H1 (cell line): ENCODE measurements at regions not wholly inside any gene's neighbourhood (a gene's known extent, or its start where the extent isn't known, plus 50 kb on each side); places are given as distances from the start of the nearest gene placed in this dataset.

Experiments
- CTCF ChIA-PET: fragments of 300-600 bp; sonication (Branson Sonifier 250); formaldehyde crosslinking; loops from one replicate; lab custom pipeline; 2021; ENCODE audit not compliant: partially characterized antibody; lab: Charles Lee
- POLR2A ChIA-PET: fragments of 300-600 bp; sonication (Branson Sonifier 250); formaldehyde crosslinking; loops from one replicate; lab custom pipeline; 2021; ENCODE audit warnings: inconsistent platforms; ENCODE audit not compliant: partially characterized antibody; lab: Charles Lee
- DNase-seq, 2 experiments: peaks; one replicate each; pipeline versions ENCODE4 v3.0.0 to v3.0.0-alpha.2; 2010 to 2022; ENCODE audit warnings: low spot score in 2 of 2, low read depth in 1 of 2, mixed read lengths in 1 of 2
- FAIRE-seq: peaks from 2 replicates; lab custom pipeline; 2011; peaks lifted over from hg19 to GRCh38; lab: Jason Lieb, UNC
- H2AFZ ChIP-seq: 2 replicates; pipeline ENCODE4 v1.8.1; 2012; ENCODE audit warnings: low read length, inconsistent platforms
- H2AK5ac ChIP-seq: 2 replicates; pipeline ENCODE4 v1.6.1; 2013; ENCODE audit warnings: low read depth, low read length
- H2BK120ac ChIP-seq: replicated peaks from 2 replicates; pipeline ENCODE3; 2013; ENCODE audit warnings: low read depth, low read length, inconsistent platforms
- H2BK12ac ChIP-seq: 2 replicates; pipeline ENCODE4 v1.6.1; 2013; ENCODE audit warnings: low read depth, low read length
- H2BK15ac ChIP-seq: 2 replicates; pipeline ENCODE4 v1.6.1; 2013; ENCODE audit warnings: low read length
- H2BK20ac ChIP-seq: 2 replicates; pipeline ENCODE4 v1.6.1; 2013; ENCODE audit warnings: low read length
- H2BK5ac ChIP-seq: 2 replicates; pipeline ENCODE4 v1.6.1; 2013; ENCODE audit warnings: low read depth, low read length
- H3K14ac ChIP-seq: 2 replicates; pipeline ENCODE4 v1.6.1; 2013; ENCODE audit warnings: inconsistent platforms; ENCODE audit not compliant: insufficient read length
- H3K18ac ChIP-seq: 2 replicates; pipeline ENCODE4 v1.6.1; 2013; ENCODE audit warnings: low read length; ENCODE audit errors: extremely low read depth
- H3K23ac ChIP-seq: 2 replicates; pipeline ENCODE4 v1.6.1; 2013; ENCODE audit warnings: inconsistent platforms; ENCODE audit not compliant: insufficient read length
- H3K23me2 ChIP-seq: 2 replicates; pipeline ENCODE4 v1.6.1; 2013; ENCODE audit warnings: low read depth, low read length
- H3K27ac ChIP-seq: 2 replicates; pipeline ENCODE4 v1.6.1; 2011; ENCODE audit warnings: low read depth, low read length, inconsistent platforms
- H3K27me3 ChIP-seq, 4 experiments: replicated peaks in 1 of 4; 1 replicate in 1 of 4; 2 replicates in 3 of 4; pipeline versions ENCODE4 v1.6.1 to v1.8.1; 2011 to 2013; ENCODE audit warnings: low read length in 3 of 4, mild to moderate bottlenecking in 3 of 4, inconsistent platforms in 2 of 4, mixed read lengths in 2 of 4, moderate library complexity in 1 of 4; ENCODE audit not compliant: control insufficient read depth in 3 of 4, insufficient read depth in 3 of 4; ENCODE audit errors: extremely low read depth in 1 of 4
- H3K36me3 ChIP-seq, 4 experiments: 2 replicates each; pipeline versions ENCODE4 v1.6.1 to v1.8.1; 2011 to 2013; ENCODE audit warnings: mild to moderate bottlenecking in 4 of 4, low read length in 3 of 4, moderate library complexity in 2 of 4, control low read depth in 1 of 4, inconsistent platforms in 1 of 4; ENCODE audit not compliant: insufficient read depth in 4 of 4, control insufficient read depth in 2 of 4
- H3K4ac ChIP-seq: replicated peaks from 2 replicates; pipeline ENCODE3; 2013; ENCODE audit warnings: low read length, low read depth, mixed read lengths, inconsistent platforms; ENCODE audit not compliant: insufficient read length
- H3K4me1 ChIP-seq, 4 experiments: replicated peaks in 1 of 4; 1 replicate in 1 of 4; 2 replicates in 3 of 4; pipeline versions ENCODE4 v1.6.1 to v1.8.1; 2011 to 2013; ENCODE audit warnings: low read length in 3 of 4, inconsistent platforms in 2 of 4, mixed read lengths in 1 of 4; ENCODE audit not compliant: insufficient read depth in 4 of 4, control insufficient read depth in 3 of 4
- H3K4me2 ChIP-seq, 2 experiments: 2 replicates each; pipeline versions ENCODE4 v1.6.1 to v1.8.1; 2011 to 2013; ENCODE audit warnings: low read depth in 2 of 2, low read length in 2 of 2, control low read depth in 1 of 2, inconsistent platforms in 1 of 2, mild to moderate bottlenecking in 1 of 2; ENCODE audit not compliant: insufficient read depth in 1 of 2
- H3K4me3 ChIP-seq, 4 experiments: fragments of 200-600, 300-600 bp in 1 of 4; sonication (generic), shearing (Covaris generic), sonication (Bioruptor Twin) in 1 of 4; 2 replicates each; pipeline versions ENCODE4 v1.5.1 to v1.8.1; 2011 to 2016; ENCODE audit warnings: low read length in 4 of 4, low read depth in 3 of 4, control low read depth in 2 of 4, inconsistent platforms in 2 of 4, mild to moderate bottlenecking in 2 of 4, mixed read lengths in 1 of 4, moderate library complexity in 1 of 4; ENCODE audit not compliant: insufficient read depth in 2 of 4; ENCODE audit errors: extremely low read depth in 1 of 4
- H3K56ac ChIP-seq: replicated peaks from 2 replicates; pipeline ENCODE3; 2013; ENCODE audit warnings: low read depth, mild to moderate bottlenecking, mixed read lengths, low read length, inconsistent platforms; ENCODE audit not compliant: insufficient read length
- H3K79me1 ChIP-seq: 2 replicates; pipeline ENCODE4 v1.6.1; 2013; ENCODE audit warnings: low read depth, low read length, control low read depth
- H3K79me2 ChIP-seq, 2 experiments: 2 replicates each; pipeline versions ENCODE4 v1.6.1 to v1.8.1; 2012 to 2013; ENCODE audit warnings: low read length in 2 of 2, mild to moderate bottlenecking in 2 of 2, inconsistent platforms in 1 of 2; ENCODE audit not compliant: insufficient read depth in 2 of 2, control insufficient read depth in 1 of 2
- H3K9ac ChIP-seq, 4 experiments: replicated peaks in 1 of 4; 1 replicate in 1 of 4; 2 replicates in 3 of 4; pipeline versions ENCODE4 v1.6.1 to v1.8.1; 2011 to 2013; ENCODE audit warnings: low read depth in 3 of 4, low read length in 3 of 4, control low read depth in 2 of 4, mild to moderate bottlenecking in 2 of 4, moderate library complexity in 2 of 4, inconsistent platforms in 1 of 4; ENCODE audit errors: extremely low read depth in 1 of 4
- H3K9me3 ChIP-seq, 2 experiments: 2 replicates each; pipeline versions ENCODE4 v1.6.1 to v1.8.1; 2012 to 2013; ENCODE audit warnings: mild to moderate bottlenecking in 2 of 2, moderate library complexity in 2 of 2, control low read depth in 1 of 2, inconsistent platforms in 1 of 2, low read depth in 1 of 2, low read length in 1 of 2, mixed read lengths in 1 of 2; ENCODE audit not compliant: insufficient read depth in 2 of 2
- H4K20me1 ChIP-seq, 2 experiments: replicated peaks in 1 of 2; 2 replicates each; pipeline versions ENCODE3 to v1.8.1; 2011 to 2013; ENCODE audit warnings: inconsistent platforms in 2 of 2, low read length in 2 of 2, mild to moderate bottlenecking in 1 of 2; ENCODE audit not compliant: insufficient read depth in 2 of 2, control insufficient read depth in 1 of 2
- H4K5ac ChIP-seq: 2 replicates; pipeline ENCODE4 v1.6.1; 2013; ENCODE audit warnings: low read length, low read depth, mixed read lengths, inconsistent platforms; ENCODE audit not compliant: insufficient read length
- H4K8ac ChIP-seq: 2 replicates; pipeline ENCODE4 v1.8.0; 2013; ENCODE audit warnings: mild to moderate bottlenecking, moderate library complexity, low read length, inconsistent platforms; ENCODE audit not compliant: insufficient read depth; ENCODE audit errors: extremely low read depth
- H4K91ac ChIP-seq: replicated peaks from 2 replicates; pipeline ENCODE3; 2013; ENCODE audit warnings: low read length, mixed read lengths, inconsistent platforms; ENCODE audit not compliant: insufficient read length
- CBX8 ChIP-seq: fragments of 300-800, 300-1000 bp; sonication (generic); IDR thresholded peaks from 2 replicates; pipeline ENCODE4 v1.7.1; 2016; ENCODE audit warnings: low read depth, low read length, borderline replicate concordance
- GABPA ChIP-seq: IDR thresholded peaks from 2 replicates; pipeline ENCODE4 v1.6.1; 2011; ENCODE audit warnings: mild to moderate bottlenecking, low read length, moderate library complexity, borderline replicate concordance; ENCODE audit not compliant: insufficient read depth
- HDAC2 ChIP-seq, 2 experiments: fragments of 300-600 bp in 1 of 2; sonication (generic) in 1 of 2; IDR thresholded peaks; 2 replicates each; pipeline ENCODE4 v1.6.1; 2011 to 2012; ENCODE audit warnings: low read depth in 2 of 2, low read length in 2 of 2, mild to moderate bottlenecking in 2 of 2, moderate library complexity in 2 of 2, borderline replicate concordance in 1 of 2, inconsistent platforms in 1 of 2
- TAF7 ChIP-seq: optimal IDR thresholded peaks from 2 replicates; pipeline ENCODE3; 2011; ENCODE audit warnings: low read depth, mild to moderate bottlenecking, inconsistent platforms, low read length, moderate library complexity, borderline replicate concordance
- WGBS, 2 experiments: shearing (Covaris generic) in 1 of 2; methylation state at CpG; one replicate each; pipeline versions ENCODE4 v1.1.6 to v1.1.7; 2013 to 2015; ENCODE audit warnings: low lambda C conversion rate in 2 of 2, mixed read lengths in 2 of 2, inconsistent platforms in 1 of 2, low coverage in 1 of 2, missing lambda C conversion rate in 1 of 2; ENCODE audit not compliant: insufficient replicate concordance in 2 of 2, insufficient coverage in 1 of 2, insufficient read length in 1 of 2; ENCODE audit errors: extremely low coverage in 1 of 2, missing lambda C conversion rate in 1 of 2; 5-methylcytosine and 5-hydroxymethylcytosine counted together
- TF ChIP-seq, protein P1 (sequence below): IDR thresholded peaks from 2 replicates; pipeline ENCODE4 v1.6.1; 2011; ENCODE audit warnings: low read depth, mild to moderate bottlenecking, low read length; ENCODE audit not compliant: insufficient read depth
- TF ChIP-seq, protein P2 (sequence below): IDR thresholded peaks from 2 replicates; pipeline ENCODE4 v1.6.1; 2011; ENCODE audit warnings: low read length, improper control_type of control experiment

DNA sequence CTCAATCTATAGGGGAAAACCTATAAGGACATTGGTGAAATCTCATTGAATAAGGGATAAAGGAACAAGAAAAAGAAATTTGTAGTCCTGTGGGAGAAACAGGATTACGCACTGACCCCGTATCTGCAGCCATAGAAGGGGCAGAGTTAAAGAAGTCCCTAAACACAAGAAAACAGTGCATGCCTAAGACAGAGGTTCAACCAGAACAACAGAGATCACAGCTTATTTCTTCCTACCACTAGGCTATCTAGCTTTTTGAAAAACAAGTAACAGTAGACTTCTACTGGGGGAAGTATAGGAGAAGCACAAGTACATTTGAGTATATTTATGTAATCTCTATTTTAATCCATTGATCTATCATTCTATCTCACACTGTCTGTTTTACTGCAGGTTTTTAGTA, 485.2 kb upstream of the REG3G start:
- Histone ChIP-seq H3K9me3 (no peaks in the 10 kb centered on the region), H2BK15ac (no peak overlapping the region), H4K20me1 (no peaks in the 10 kb centered on the region), H2BK120ac (no peak overlapping the region), H4K5ac (no peak overlapping the region), H3K23me2 (no peaks in the 10 kb centered on the region), H3K4me2 (no peak overlapping the region), H3K14ac (no peak overlapping the region), H3K23ac (no peak overlapping the region), H3K79me2 (no peaks in the 10 kb centered on the region), H3K27me3 (no peaks in the 10 kb centered on the region), H2AFZ (no peak overlapping the region), H3K18ac (no peak overlapping the region), H3K79me1 (no peaks in the 10 kb centered on the region), H3K4ac (no peak overlapping the region), H3K4me1 (no peaks in the 10 kb centered on the region), H3K9ac (no peak overlapping the region), H3K36me3 (no peaks in the 10 kb centered on the region), H3K27ac (no peak overlapping the region), H2BK5ac (no peak overlapping the region), H2AK5ac (no peak overlapping the region), H4K91ac (no peak overlapping the region), H3K4me3 (no peak overlapping the region), H4K8ac (no peak overlapping the region), H3K56ac (no peak overlapping the region), H2BK12ac (no peak overlapping the region), H2BK20ac (no peak overlapping the region)
- ChIA-PET POLR2A (no interaction called here), CTCF (no interaction called here)
- TF ChIP-seq, protein P1, sequence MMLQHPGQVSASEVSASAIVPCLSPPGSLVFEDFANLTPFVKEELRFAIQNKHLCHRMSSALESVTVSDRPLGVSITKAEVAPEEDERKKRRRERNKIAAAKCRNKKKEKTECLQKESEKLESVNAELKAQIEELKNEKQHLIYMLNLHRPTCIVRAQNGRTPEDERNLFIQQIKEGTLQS = no peak
- TF ChIP-seq CBX8 (no peak), HDAC2 (IDR thresholded peaks at IDR 0.05; ENCODE audit: borderline replicate concordance in 1 of 2, low read depth in 2 of 2, low read length in 2 of 2) (no peak), GABPA (no peak), TAF7 (no peak)
- TF ChIP-seq, protein P2, sequence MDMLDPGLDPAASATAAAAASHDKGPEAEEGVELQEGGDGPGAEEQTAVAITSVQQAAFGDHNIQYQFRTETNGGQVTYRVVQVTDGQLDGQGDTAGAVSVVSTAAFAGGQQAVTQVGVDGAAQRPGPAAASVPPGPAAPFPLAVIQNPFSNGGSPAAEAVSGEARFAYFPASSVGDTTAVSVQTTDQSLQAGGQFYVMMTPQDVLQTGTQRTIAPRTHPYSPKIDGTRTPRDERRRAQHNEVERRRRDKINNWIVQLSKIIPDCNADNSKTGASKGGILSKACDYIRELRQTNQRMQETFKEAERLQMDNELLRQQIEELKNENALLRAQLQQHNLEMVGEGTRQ = no peak
- DNase-seq = no peak
- WGBS, 2 experiments = 47% methylated on average over 2 of the region's 2 CpGs; no CpG with 5 or more reads in 1 of the 2 experiments
- FAIRE-seq = no peak
